ENCODE measurements at regions not wholly inside any gene's neighbourhood (a gene's known extent, or its start where the extent isn't known, plus 50 kb on each side); places are given as distances from the start of the nearest gene placed in this dataset.
A peak's percentile ranks its signal among the peaks of the same experiment; 100 is the strongest.

DNA sequence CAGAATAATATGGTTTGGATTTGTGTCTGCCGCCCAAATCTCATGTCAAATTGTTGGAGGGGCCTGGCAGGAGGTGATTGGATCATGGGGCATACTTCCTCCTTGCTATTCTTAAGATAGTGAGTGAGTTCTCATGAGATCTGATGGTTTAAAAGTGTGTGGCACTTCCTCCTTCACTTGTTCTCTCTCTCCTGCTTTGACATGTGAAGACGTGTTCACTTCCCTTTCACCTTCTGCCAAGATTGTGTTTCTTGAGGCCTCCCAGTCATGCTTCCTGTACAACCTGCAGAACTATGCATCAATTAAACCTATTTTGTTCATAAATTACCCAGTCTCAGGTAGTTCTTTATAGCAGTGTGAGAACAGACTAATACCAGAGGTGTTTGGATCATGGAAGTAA is 325.7 kb upstream of the GIMD1 start:
- Histone ChIP-seq H3K27ac (no peak overlapping the region), H3K4me1 (ENCODE audit: low read depth) (no peaks in the 10 kb centered on the region), H3K27me3 (no peaks in the 10 kb centered on the region), H3K4me3 (no peak overlapping the region), H3K36me3 (no peaks in the 10 kb centered on the region), H3K9me3 (ENCODE audit: low read depth) (no peaks in the 10 kb centered on the region)
- DNase-seq (ENCODE audit: low read depth in 1 of 2, low spot score in 1 of 2), result no peak
- TF ChIP-seq, protein P1, sequence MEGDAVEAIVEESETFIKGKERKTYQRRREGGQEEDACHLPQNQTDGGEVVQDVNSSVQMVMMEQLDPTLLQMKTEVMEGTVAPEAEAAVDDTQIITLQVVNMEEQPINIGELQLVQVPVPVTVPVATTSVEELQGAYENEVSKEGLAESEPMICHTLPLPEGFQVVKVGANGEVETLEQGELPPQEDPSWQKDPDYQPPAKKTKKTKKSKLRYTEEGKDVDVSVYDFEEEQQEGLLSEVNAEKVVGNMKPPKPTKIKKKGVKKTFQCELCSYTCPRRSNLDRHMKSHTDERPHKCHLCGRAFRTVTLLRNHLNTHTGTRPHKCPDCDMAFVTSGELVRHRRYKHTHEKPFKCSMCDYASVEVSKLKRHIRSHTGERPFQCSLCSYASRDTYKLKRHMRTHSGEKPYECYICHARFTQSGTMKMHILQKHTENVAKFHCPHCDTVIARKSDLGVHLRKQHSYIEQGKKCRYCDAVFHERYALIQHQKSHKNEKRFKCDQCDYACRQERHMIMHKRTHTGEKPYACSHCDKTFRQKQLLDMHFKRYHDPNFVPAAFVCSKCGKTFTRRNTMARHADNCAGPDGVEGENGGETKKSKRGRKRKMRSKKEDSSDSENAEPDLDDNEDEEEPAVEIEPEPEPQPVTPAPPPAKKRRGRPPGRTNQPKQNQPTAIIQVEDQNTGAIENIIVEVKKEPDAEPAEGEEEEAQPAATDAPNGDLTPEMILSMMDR (IDR thresholded peaks at IDR 0.05; ENCODE audit: low read depth, low read length), result no peak

DNA sequence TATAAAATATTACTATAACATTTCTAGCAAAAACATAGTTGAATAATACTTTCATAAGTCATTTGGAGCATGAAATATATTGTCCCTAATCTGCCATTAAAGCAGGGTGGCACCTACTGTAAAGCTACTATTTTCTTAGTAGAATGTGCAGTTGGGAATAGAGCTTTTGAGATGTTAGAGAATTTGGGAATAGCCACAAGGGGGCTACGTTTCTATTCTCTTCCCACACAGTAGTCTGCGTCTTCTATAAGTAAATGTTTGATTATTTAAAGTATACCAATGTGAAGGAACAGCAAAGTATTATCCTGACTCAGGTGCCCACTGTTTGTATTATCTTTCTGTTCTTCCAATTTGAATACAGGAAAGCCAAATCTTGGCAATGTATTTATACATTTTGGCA is 323.2 kb upstream of the GIMD1 start:
- Histone ChIP-seq H3K36me3 (no peaks in the 10 kb centered on the region), H3K27ac (no peak overlapping the region), H3K9me3 (ENCODE audit: low read depth) (no peaks in the 10 kb centered on the region), H3K27me3 (no peaks in the 10 kb centered on the region), H3K4me1 (ENCODE audit: low read depth) (no peaks in the 10 kb centered on the region), H3K4me3 (no peak overlapping the region)
- TF ChIP-seq, protein P1 (IDR thresholded peaks at IDR 0.05; ENCODE audit: low read depth, low read length), result peak; percentile 3
- no peak for DNase-seq (ENCODE audit: low read depth in 1 of 2, low spot score in 1 of 2)

DNA sequence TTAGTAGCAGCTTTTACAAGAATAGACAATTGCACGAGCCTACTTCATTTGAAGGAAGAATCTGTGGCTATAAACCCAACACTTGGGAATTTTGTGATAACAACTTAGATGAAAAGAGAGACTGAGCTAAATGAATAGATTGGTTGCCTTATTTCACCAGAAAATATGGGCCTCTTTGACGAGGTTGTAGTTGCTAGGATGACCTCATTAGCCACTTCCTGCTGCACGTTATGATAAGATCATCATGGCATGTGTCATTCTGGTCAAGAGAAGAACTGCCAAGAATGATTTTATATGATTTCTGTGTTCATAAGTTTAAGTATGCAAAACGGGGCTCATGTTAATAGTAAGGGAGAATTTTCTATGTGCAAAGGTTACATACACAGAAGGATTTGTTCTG is 321.9 kb upstream of the GIMD1 start:
- peak in 1 of 2 donors; percentile 46 for DNase-seq (ENCODE audit: low read depth in 1 of 2, low spot score in 1 of 2)
- Histone ChIP-seq H3K4me1 (ENCODE audit: low read depth) (no peaks in the 10 kb centered on the region), H3K27ac (no peak overlapping the region), H3K4me3 (no peak overlapping the region), H3K27me3 (no peaks in the 10 kb centered on the region), H3K9me3 (ENCODE audit: low read depth) (no peaks in the 10 kb centered on the region), H3K36me3 (no peaks in the 10 kb centered on the region)
- TF ChIP-seq, protein P1 (IDR thresholded peaks at IDR 0.05; ENCODE audit: low read depth, low read length), result no peak

DNA sequence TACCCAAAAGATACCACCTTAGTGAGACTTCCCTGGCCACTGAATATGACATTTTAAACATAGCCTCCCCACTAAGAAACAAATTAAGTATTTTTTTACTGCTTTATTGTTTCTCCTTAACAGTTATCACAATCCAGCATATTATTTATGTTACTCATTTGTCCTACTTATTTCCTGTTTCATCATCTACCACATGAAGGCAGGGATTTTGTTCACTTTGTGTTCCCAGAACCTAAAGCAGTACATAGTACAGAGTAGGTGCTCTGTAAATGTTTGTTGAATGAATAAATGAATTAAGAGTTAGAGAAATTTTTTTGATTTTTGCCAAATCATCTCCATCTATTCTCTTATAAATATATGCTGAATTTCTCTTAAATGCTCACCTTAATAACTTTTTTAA is 318.4 kb upstream of the GIMD1 start:
- Histone ChIP-seq H3K4me3 (no peak overlapping the region), H3K36me3 (no peaks in the 10 kb centered on the region), H3K27me3 (no peaks in the 10 kb centered on the region), H3K9me3 (ENCODE audit: low read depth) (no peaks in the 10 kb centered on the region), H3K27ac (no peak overlapping the region), H3K4me1 (ENCODE audit: low read depth) (no peaks in the 10 kb centered on the region)
- TF ChIP-seq, protein P1 (IDR thresholded peaks at IDR 0.05; ENCODE audit: low read depth, low read length), result no peak
- DNase-seq (ENCODE audit: low read depth in 1 of 2, low spot score in 1 of 2), result peak in 1 of 2 donors; percentile 57

DNA sequence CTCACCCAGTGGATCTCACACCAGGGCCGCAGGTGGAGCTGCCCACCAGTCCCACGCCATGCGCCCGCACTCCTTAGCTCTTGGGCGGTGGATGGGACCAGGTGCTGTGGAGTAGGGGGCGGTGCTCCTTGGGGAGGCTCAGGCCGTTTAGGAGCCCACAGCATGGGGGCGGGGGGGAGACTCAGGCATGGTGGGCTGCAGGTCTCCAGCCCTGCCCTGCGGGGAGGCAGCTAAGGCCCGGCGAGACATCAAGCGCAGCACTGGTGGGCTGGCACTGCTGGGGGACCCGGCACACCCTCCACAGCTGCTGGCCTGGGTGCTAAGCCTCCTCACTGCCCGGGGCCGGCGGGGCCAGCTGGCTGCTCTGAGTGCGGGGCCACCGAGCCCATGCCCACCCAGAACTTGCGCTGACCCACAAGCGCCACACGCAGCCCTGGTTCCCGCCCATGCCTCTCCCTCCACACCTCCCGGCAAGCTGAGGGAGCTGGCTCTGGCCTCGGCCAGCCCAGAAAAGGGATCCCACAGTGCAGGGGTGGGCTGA is 312.9 kb upstream of the GIMD1 start:
- Histone ChIP-seq H3K4me1 (ENCODE audit: low read depth) (no peaks in the 10 kb centered on the region), H3K27me3 (no peaks in the 10 kb centered on the region), H3K36me3 (no peaks in the 10 kb centered on the region), H3K9me3 (ENCODE audit: low read depth) (no peaks in the 10 kb centered on the region), H3K27ac (no peak overlapping the region), H3K4me3 (no peak overlapping the region)
- TF ChIP-seq, protein P1 (IDR thresholded peaks at IDR 0.05; ENCODE audit: low read depth, low read length), result no peak
- no peak for DNase-seq (ENCODE audit: low read depth in 1 of 2, low spot score in 1 of 2)

DNA sequence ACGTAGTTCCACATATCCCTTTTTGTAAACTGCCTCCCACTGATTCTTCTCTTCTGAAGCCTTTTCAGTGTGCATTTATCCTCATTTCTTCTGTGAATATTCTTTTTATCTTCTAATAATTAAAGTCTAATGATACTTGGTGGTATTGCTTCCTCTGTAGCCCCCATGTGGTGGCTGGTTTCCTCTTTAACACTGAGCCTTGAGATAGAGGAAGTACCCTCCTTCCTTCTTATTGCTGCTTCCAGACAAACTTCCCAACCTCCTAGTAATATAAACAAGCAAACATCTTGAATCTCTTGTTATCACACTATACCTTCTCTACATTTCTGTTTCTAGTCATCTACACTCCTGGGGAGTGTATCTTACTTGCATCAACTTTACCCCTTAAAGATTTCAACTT is 310.5 kb upstream of the GIMD1 start:
- Histone ChIP-seq H3K4me3 (no peak overlapping the region), H3K4me1 (ENCODE audit: low read depth) (no peaks in the 10 kb centered on the region), H3K36me3 (no peaks in the 10 kb centered on the region), H3K9me3 (ENCODE audit: low read depth) (no peaks in the 10 kb centered on the region), H3K27me3 (no peaks in the 10 kb centered on the region), H3K27ac (no peak overlapping the region)
- TF ChIP-seq, protein P1 (IDR thresholded peaks at IDR 0.05; ENCODE audit: low read depth, low read length), result no peak
- no peak for DNase-seq (ENCODE audit: low read depth in 1 of 2, low spot score in 1 of 2)

Measured in cardiac muscle cell (in vitro differentiated cells and primary cell).